GM21515 (cell line): ENCODE measurements at regions not wholly inside any gene's neighbourhood (a gene's known extent, or its start where the extent isn't known, plus 50 kb on each side); places are given as distances from the start of the nearest gene placed in this dataset.

Experiments
- ATAC-seq: cut with Tn5 transposase; IDR thresholded peaks from one replicate; pipeline ENCODE4 v1.9.1; 2021; ENCODE audit not compliant: unreplicated experiment

DNA sequence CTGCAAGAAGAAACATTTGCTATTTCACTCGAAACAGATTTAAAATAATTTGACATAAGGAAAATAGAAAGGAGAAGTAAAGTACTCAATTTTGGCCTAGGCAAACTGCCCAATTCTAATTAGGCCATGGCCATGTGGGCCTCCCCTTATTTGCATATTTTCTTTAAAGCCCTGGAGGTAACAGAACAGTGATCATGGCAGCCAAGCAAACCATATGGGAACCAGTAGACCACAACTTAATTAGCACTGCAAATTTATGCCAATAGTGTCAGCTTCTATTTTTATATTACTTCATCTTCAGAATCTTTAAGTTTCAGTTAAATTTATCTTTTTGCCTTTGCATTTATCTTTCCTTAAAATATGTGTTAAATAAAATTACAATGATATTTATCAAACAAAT lies 63.3 kb upstream of the THSD7A start:
- ATAC-seq: no peak

DNA sequence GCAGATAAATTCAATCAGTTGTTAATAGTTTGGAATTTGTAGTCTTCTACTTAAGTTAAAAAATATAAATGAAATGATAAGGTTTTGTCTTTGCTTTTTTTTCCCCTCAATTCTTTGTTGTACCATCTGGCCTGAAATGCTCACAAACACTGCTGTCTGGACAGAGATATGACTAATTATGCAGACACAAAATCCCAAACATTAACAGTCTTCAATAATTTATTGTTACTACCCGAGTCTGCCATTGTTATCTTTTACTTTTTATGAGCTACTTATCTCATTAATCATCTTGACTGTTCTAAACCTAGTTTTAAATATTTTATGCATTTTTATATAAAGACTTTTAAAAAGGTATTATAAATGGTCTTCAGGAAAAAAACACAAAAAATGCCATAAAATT lies 64.7 kb upstream of the THSD7A start:
- no peak for ATAC-seq

DNA sequence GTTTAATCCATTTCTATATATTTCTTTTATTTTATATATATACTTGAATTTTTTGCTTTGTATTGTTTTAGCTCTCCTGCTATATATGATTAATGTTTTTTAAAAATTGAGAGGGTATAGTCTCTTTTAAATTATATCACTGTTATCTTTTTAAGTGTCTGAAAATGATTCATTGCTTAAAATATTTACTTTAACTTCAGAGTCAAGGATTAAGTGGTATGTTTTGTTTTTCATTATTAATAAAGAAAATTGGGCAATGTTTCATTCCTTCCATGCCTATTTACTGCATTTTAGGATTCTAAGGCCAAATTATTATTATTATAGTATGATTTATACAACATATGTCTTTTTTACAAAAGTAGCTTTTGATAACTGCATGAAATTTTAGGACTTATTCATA lies 67.2 kb upstream of the THSD7A start:
- no peak for ATAC-seq

DNA sequence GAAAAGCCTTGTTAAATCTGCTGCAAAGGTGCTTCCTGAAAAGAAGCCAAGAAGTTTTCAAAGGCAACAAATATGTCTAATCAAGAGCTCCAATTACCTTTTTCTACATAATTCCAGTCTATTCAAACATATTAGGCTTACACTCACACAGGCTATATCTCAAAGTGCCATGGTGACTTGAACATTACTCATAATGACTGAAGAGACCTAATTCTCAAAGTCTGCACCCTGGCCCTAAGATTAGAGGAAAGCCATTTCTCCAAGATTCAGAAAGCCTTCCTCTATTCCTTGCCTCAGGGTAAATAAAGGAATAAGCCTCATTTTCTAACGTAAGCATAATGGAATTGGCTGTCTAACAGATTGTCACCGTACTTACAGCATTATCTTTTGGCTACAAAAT lies 78.3 kb upstream of the THSD7A start:
- ATAC-seq: no peak

DNA sequence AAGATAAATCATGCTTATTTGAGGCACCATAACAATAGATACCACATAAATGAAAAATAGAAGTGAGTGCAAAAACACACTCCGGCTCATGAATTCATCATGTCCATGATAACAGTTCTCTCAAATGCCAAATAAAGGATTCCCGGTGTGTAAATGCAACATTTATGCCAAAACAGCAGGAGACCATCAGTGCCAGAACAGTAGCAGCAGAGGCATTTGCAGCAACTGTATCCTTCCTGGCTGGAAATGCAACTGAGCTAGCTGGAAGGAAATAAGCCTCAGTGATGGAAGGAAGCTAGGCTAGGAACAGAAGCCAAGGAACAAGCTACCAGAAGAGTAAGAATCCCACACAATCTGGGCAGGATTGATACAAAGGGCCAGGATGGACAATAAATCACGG lies 79.9 kb upstream of the THSD7A start:
- ATAC-seq: no peak

DNA sequence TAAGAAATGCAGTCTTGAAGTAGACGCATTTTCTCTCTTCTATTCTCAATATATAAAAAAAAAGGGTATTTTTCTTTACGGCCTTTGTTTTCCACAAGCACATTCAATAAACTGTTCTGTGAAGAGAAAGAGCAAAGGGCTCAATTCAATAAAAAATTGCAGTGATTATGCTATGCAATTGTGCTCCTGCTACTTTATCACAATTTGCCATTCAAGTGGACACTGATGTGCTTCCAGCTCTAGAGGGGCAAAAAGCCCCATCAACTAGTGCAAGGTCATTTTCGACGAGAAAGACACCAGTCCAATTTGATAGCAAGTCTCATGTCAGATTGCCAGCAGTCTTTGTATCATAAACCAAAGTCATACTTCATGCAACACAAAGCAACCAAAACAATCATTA lies 82.6 kb upstream of the THSD7A start:
- no peak for ATAC-seq

DNA sequence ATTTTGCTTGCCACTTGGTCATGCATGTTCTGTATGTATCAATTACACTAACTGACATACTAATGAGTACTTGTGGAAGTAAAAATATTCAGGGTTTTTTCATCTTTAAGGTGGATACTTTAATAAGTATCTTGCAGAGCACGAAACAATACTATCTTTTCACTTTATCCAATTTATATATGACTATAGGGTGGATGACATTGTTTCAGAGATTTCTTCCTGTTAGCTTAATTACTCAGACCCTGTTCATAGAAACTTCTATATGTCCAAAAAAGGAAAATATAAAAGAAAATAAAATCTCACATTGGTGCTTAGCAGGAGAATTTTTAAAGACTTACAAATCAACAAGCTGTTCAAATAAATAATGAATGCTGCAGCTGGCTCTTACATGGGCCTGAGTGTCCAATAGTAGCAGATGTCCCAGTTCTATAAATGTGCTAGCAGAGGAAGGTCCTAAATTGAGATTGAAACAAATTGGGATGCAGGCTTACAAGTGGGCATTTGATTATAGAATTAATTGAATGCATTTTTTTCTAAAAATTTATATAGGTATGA lies 91.5 kb upstream of the THSD7A start:
- no peak for ATAC-seq

DNA sequence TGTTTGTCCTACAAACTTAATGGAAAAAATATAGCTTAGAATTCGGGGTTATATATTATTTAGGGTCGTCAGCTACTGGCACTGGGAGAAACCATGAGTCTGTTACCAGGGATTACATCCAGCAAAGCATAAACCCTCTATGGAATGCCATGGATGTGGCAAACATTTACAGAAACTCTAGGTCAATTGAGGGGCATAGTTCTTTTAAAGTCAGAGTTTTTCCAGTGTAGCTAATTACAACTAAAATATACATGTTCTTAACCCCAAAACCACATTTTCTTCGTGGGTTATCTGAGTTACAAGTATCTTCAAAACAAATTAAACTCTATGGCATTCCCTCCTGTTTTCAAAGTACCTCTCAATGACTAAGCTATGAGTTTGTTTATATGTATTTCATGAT lies 99.3 kb upstream of the THSD7A start:
- no peak for ATAC-seq

DNA sequence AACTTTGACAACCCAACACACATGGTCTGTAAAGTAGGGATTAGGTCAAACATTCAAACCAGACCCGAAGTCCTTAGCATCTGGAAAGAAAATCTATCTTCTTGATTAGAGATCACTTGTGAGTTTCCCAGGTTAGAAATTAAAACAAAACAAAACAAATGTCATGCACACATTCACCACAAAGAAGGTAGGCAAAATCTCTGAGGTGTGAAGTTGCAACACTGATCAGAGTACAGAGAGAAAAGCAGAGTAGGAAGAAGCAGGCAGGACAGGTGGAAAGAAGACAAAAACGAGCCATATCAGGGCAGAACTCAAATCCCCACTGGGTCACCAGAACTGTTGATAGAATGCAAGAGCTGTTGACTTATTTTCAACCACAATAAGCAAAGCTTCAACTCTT lies 102.8 kb upstream of the THSD7A start:
- ATAC-seq: no peak

DNA sequence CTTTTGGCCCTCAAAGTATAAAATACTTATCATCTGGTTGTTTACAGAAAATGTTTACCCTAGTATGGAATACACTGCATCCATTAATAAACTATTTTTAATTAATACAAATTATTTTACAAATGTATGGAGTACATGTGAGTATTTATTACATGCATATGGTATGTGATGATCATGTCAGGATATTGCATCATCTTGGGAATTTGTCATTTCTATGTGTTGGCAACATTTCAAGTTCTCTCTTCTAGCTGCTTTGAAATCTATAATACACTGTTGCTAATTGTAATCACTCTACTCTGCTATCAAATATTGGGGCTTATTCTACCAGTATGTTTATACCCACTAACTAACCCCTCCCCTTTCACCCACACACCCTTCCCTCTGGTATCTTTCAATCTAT lies 103.9 kb upstream of the THSD7A start:
- no peak for ATAC-seq

DNA sequence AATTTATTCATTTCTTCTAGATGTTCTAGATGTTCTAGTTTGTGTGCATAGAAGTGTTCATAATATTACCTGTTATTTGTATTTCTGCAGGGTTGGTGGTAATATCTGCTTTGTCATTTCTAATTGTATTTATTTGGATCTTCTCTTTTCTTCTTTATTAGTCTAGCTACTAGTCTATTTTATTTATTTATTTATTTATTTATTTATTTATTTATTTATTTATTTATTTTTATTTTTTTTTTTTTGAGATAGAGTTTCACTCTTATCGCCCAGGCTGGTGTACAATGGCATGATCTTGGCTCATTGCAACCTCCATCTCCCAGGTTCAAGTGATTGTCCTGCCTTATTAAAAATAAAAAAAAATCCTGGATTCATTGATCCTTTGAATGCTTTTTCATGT lies 114.8 kb upstream of the THSD7A start:
- no peak for ATAC-seq

DNA sequence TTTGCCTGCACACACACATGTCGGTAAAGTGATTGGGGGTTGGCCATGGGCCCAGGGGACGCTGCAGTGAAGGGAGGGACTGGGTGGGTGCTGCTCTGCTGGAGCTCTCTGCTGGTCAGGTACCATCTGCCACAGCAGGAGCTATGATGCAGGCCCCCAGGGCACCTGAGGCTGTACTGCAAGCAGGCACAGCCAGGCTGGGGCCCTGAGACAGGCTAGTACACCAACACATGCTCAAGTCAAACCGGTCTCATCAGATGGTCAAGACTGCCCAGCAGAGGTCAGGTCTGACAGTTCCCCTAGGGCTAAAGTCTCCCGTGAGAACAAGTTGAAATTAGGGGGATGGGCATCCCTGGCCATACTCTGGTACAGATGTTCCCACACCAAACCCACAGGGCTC lies 118.3 kb upstream of the THSD7A start:
- ATAC-seq: no peak

DNA sequence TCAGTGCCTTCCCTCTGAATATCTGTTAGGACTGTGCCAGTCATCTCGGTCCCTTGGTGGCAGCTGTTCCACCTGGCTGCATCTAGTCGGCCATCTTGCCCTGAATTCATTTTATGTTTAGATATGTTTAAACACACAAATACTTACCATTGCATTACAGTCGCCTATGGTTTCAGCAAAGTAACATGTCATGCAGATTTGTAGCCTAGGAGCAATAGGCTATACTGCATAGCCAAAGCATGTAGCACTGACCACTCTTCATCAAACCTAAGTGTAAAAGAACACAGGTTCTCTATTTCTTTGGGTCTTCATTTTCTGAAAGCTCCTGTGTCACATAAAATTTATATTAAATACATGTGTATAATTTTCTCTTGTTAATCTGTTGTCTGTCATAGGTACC lies 118.9 kb upstream of the THSD7A start:
- ATAC-seq: no peak

DNA sequence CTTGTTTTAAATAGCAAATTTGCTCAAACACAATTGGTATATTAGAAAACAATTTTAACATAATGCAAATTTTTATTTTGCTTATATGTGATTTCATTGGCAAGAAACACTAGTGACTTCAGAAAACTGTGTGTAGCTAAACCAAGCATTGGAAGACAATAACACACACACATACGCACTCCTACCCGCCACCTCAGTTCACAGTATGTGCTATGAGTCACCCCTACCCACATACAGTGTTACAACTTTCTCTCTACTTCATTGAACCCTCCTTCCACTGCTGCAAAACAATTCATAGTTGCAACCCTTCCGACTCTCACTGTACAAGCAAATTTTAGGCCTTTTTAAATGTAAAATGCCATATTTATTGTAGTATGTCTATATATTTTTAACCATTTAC lies 119.9 kb upstream of the THSD7A start:
- no peak for ATAC-seq

DNA sequence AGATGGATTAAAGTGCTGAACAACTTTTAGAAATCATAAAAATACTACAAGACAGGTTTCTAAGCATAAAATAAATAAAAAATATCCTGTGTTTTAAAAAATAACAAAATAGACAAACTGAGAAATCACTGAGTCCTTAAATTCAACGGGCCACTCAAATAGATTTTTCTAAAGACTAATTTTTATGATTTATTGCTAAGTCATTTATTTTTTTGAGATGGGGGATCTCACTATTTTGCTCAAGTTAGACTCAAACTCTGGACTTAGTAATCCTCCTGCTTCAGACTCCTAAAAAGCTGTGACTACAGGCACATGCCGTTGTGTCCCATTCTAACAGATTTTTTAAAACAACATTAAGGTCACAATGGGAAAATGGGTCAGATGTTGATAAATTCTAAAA lies 121.0 kb upstream of the THSD7A start:
- no peak for ATAC-seq

DNA sequence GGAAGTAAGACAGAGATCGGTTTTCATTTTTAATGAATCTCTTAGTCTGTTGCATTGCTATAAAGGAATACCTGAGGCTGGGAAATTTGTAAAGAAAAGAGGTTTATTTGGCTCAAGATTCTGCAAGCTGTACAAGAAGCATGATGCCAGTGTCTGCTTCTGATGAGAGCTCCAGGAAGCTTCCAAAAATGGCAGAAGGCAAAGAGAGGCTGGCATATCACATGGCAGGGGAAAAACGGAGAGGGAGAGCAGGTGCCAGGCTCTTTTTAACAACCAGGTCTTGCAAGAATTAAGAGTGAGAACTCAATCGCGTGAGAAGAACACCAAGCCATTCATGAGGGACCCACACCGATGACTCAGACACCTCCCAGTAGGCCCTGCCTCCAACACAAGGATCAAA lies 125.0 kb upstream of the THSD7A start:
- no peak for ATAC-seq

DNA sequence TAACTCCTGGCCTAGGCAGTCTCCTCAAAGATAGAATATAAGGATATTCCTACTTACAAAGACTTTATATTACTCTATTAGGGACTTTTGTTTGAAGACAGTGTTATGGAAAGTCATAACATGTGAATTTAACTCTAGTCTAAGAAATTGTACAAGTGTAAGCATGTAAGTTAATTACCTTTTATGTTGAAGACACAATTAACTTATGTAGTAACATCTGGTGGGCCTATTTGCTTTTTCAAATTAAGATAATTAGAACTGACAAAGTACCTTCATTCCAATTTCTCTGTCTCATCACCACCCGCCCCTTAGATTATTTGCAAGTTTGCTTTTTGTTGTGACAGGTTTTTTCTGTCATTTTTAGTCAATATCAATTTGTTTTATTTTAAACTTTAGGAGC lies 126.0 kb upstream of the THSD7A start:
- ATAC-seq: no peak

DNA sequence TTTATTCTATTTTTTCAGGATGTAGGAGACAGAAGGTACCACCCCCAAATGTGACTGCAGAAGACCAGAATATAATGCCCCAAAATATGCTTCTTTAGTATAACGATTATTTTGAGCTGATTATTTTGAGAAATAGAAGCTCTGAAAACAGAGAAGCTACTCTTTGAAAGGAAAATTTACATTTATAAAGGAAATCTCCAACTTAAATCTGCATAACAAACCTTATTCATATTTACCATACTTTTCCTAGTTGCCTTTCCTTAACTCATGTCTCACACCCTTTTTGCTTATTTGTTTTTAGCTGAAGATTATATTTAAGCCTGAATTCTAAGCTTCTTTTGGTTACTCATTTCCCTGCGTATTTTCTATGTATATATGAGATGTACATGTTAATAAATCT lies 127.1 kb upstream of the THSD7A start:
- ATAC-seq: no peak

DNA sequence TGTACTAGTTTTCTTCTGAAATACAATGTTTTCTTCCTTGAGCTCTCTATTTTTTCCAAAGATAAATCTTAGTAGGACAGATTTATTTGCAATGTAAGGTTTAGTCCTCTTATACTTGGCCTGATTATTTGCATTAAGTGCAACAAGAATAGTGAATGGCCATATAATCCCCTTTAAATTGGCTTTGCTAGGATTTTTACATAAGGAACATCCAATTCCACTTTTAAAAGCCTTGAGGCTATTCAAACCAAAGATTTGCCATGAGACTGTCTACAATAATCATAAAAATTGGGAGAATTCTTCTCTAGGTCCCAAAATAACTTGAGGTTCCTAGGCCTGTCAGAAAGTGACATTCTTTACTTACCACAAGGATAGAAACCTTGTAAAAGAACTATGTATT lies 128.6 kb upstream of the THSD7A start:
- ATAC-seq: no peak

DNA sequence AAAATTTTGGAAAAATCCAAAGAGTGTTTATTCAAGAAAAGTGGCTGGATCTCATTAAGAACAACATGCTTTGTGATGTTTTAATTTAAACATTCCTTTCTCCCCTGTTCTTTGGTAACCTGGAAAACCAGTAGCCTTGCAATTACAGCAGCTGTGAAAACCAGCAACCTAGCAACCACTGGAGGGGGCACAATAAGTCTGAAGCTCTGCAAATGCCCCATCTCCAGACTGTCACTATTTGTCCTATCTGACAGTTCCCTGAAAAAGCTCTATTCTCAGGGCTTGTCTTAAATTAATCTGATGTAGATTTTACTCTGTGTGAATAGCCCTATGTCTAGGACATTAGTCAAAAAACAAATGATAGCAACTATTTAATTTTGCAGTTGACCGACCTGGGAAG lies 137.6 kb upstream of the THSD7A start:
- ATAC-seq: no peak

DNA sequence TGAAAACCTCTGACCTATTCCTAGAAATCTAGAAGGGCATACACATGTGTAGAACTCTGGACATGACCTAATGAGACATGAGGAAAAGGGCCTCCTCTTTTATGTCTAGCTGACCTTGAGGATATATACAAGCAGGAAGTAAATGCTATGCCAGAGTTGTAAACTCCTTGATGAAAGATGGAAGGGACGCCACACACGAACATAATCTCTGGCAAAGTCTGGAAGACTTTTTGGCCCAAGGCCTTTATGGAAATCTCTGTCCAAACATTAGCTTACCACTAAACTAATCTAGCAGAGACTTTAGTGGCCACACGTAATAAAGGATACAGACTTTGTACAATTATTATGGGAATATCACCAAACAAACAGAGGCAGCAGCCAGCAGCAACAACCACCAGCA lies 138.1 kb upstream of the THSD7A start:
- ATAC-seq: no peak

DNA sequence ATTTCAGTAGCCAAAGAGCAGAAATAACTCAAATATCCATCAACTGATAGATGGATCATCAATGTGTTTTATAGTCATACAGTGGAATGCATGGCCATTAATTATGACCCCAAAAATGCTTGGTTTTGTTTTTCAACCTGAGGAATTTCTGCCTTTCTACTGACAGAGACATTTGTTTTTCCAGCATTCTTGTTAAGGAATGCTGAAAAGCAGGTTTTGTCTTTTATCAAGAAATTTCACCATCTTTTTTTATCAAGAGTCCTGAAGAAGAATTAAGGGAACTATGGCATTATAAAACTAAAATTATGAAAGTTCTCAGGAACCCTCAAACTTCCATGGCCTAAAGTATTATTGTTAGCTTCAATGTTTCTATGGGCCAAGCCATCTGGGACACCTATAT lies 153.4 kb upstream of the THSD7A start:
- no peak for ATAC-seq

DNA sequence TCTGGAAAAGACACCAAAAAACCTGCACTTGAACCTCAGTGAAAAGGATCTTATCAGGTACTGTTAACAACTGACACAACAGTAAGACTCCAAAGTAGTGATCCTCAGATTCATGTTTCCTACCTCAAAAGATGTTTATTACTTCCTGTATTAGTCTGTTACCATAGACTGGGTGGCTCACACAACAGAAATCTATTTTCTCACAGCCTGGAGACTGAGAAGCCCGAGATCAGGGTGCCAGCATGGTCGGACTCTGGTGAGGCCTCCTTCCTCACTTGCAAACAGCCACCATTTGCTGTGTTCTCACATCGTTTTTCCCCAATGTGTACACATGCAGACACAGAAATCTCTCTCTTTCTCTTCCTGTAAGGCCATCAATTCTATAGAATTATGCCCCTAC lies 154.0 kb upstream of the THSD7A start:
- no peak for ATAC-seq

DNA sequence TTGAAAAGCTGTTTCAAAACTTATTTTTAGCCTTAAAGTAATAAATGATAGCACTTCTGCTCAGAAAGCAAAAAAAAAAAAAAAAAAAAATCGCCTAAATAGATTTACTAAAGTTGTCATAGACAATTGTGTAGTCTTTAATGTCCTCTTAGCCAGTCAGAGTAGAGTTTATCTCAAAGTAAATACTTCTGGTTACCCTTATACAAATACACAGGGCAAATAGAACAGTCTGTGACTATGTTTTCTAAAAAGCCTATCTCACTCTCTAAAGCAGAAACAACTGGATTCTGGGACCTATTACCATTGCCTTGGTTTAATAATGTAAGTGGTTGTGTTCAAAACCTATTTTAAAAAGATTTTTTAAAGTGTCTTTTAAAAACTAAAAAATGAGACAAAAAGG lies 156.2 kb upstream of the THSD7A start:
- no peak for ATAC-seq
